Loucy (cell line): ENCODE measurements at regions not wholly inside any gene's neighbourhood (a gene's known extent, or its start where the extent isn't known, plus 50 kb on each side); places are given as distances from the start of the nearest gene placed in this dataset.

Experiments
- CTCF ChIP-seq: fragments of 200-600 bp; sonication (generic); conservative IDR thresholded peaks from 2 replicates; pipeline ENCODE4 v1.5.1; 2014; ENCODE audit warnings: mild to moderate bottlenecking, antibody characterized with exemption, low read length
- EZH2phosphoT487 ChIP-seq: fragments of 200-600 bp; IDR thresholded peaks from 2 replicates; pipeline ENCODE4 v1.6.1; 2018; ENCODE audit warnings: antibody characterized with exemption, mild to moderate bottlenecking, moderate library complexity, borderline replicate concordance

GRCh38 chr14:85056267-85056666, 473.7 kb upstream of the FLRT2 start:
- TF ChIP-seq EZH2phosphoT487 (no peak), CTCF (no peak)
